ENCODE measurements at regions not wholly inside any gene's neighbourhood (a gene's known extent, or its start where the extent isn't known, plus 50 kb on each side); places are given as distances from the start of the nearest gene placed in this dataset.

DNA sequence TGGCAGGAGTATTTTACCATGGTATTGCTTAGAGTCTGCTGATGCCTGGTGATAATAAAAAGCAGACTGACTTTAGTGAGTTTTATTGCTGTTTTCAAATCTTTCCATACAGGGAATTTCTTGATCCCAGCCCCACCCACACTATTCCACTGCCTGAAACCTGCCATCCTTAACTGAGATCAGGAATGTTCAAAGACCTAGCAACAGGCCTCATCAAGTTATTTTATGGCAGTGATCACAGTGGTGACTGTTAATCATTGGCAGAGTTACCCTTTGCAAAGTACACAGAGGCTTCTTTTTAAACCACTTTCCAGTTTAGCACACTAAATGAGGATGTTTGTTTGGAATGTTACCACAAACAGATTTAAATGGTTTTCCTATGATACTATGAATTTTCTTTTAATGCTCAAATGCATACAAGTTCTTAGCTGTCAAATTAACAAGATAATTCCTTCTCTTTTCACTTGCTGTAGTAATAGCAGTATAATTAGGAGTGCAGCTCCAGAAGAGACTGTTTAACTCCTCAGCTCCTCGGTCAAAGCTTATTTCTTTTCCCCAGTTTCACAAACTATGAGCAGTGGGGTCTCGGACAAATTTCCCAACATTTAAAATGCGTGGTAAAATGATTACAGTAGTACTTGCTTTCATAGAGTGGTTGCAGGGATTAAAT lies 69.9 kb upstream of the USP25 start:
- Histone ChIP-seq H4K91ac (ENCODE audit: low read depth, low read length, poor library complexity) (no peak overlapping the region), H3K27me3 (ENCODE audit: control insufficient read depth in 3 of 3, insufficient read depth in 3 of 3, low read depth in 1 of 3, low read length in 3 of 3) (no peaks in the 10 kb centered on the region), H3K23ac (ENCODE audit: low read depth, low read length, poor library complexity) (no peak overlapping the region), H3K18ac (ENCODE audit: low read length) (no peak overlapping the region), H3K14ac (ENCODE audit: low read length) (no peak overlapping the region), H2AK5ac (ENCODE audit: low read depth, low read length) (no peak overlapping the region), H2BK120ac (ENCODE audit: low read depth, low read length) (no peak overlapping the region), H2AFZ (ENCODE audit: low read length) (no peak overlapping the region), H2BK12ac (ENCODE audit: low read length) (no peak overlapping the region), H3K27ac (replicated peaks; ENCODE audit: low read length) (no peak overlapping the region), H3K4me1 (ENCODE audit: control insufficient read depth in 2 of 2, insufficient read depth in 1 of 2, low read depth in 1 of 2, low read length in 2 of 2) (no peaks in the 10 kb centered on the region), H2BK15ac (ENCODE audit: low read length) (no peak overlapping the region), H3K36me3 (replicated peaks in 1 of 2; ENCODE audit: control insufficient read depth in 2 of 2, insufficient read depth in 2 of 2, low read length in 2 of 2) (no peaks in the 10 kb centered on the region), H3K4ac (ENCODE audit: low read length) (no peak overlapping the region), H3K9me3 (replicated peaks in 1 of 2; ENCODE audit: control insufficient read depth in 2 of 2, insufficient read depth in 1 of 2, low read depth in 1 of 2, low read length in 2 of 2) (no peaks in the 10 kb centered on the region), H3K4me3 (ENCODE audit: low read length in 2 of 2) (no peak overlapping the region), H4K8ac (ENCODE audit: low read depth, low read length) (no peak overlapping the region), H2BK5ac (ENCODE audit: low read length) (no peak overlapping the region), H3K9ac (ENCODE audit: low read depth, low read length, poor library complexity) (no peak overlapping the region), H3K79me1 (ENCODE audit: low read depth, low read length) (no peaks in the 10 kb centered on the region), H3K4me2 (ENCODE audit: insufficient read depth, low read length, poor library complexity, severe bottlenecking) (no peak overlapping the region)
- DNase-seq (ENCODE audit: low spot score): no peak
- WGBS, 2 donors (ENCODE audit: extremely low coverage in 2 of 2, insufficient read length in 2 of 2, insufficient replicate concordance in 1 of 2): no CpG with 5 or more reads among the region's 3 CpGs

DNA sequence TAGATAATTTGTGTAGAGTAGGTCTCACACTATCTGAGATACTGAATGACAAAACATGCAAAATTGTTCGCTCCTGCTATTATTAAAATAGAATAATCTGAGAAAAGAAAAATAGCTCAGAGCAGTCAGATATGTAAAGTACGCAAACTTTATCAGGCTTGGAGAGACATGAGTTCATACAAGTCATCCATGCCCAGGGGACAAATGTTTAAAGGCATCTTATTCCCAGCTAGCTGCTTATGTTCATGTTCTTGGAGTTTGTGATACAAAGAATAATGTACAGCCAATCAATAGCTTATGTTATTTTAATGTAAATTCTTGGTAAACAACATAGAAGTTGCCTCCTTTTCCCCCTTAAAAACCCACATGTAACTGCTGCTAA lies 69.4 kb upstream of the USP25 start:
- Histone ChIP-seq H3K4me2 (ENCODE audit: insufficient read depth, low read length, poor library complexity, severe bottlenecking) (no peak overlapping the region), H2AFZ (ENCODE audit: low read length) (no peak overlapping the region), H2BK12ac (ENCODE audit: low read length) (no peak overlapping the region), H3K14ac (ENCODE audit: low read length) (no peak overlapping the region), H3K9ac (ENCODE audit: low read depth, low read length, poor library complexity) (no peak overlapping the region), H3K23ac (ENCODE audit: low read depth, low read length, poor library complexity) (no peak overlapping the region), H2BK5ac (ENCODE audit: low read length) (no peak overlapping the region), H3K4ac (ENCODE audit: low read length) (no peak overlapping the region), H3K36me3 (replicated peaks in 1 of 2; ENCODE audit: control insufficient read depth in 2 of 2, insufficient read depth in 2 of 2, low read length in 2 of 2) (no peaks in the 10 kb centered on the region), H3K4me3 (ENCODE audit: low read length in 2 of 2) (no peak overlapping the region), H3K27me3 (ENCODE audit: control insufficient read depth in 3 of 3, insufficient read depth in 3 of 3, low read depth in 1 of 3, low read length in 3 of 3) (no peaks in the 10 kb centered on the region), H4K91ac (ENCODE audit: low read depth, low read length, poor library complexity) (no peak overlapping the region), H2AK5ac (ENCODE audit: low read depth, low read length) (no peak overlapping the region), H3K79me1 (ENCODE audit: low read depth, low read length) (no peaks in the 10 kb centered on the region), H3K9me3 (replicated peaks in 1 of 2; ENCODE audit: control insufficient read depth in 2 of 2, insufficient read depth in 1 of 2, low read depth in 1 of 2, low read length in 2 of 2) (no peaks in the 10 kb centered on the region), H3K4me1 (ENCODE audit: control insufficient read depth in 2 of 2, insufficient read depth in 1 of 2, low read depth in 1 of 2, low read length in 2 of 2) (no peaks in the 10 kb centered on the region), H4K8ac (ENCODE audit: low read depth, low read length) (no peak overlapping the region), H3K18ac (ENCODE audit: low read length) (no peak overlapping the region), H2BK15ac (ENCODE audit: low read length) (no peak overlapping the region), H3K27ac (replicated peaks; ENCODE audit: low read length) (no peak overlapping the region), H2BK120ac (ENCODE audit: low read depth, low read length) (no peak overlapping the region)
- DNase-seq (ENCODE audit: low spot score): no peak
- no CpG with 5 or more reads among the region's 2 CpGs for WGBS, 2 donors (ENCODE audit: extremely low coverage in 2 of 2, insufficient read length in 2 of 2, insufficient replicate concordance in 1 of 2)

DNA sequence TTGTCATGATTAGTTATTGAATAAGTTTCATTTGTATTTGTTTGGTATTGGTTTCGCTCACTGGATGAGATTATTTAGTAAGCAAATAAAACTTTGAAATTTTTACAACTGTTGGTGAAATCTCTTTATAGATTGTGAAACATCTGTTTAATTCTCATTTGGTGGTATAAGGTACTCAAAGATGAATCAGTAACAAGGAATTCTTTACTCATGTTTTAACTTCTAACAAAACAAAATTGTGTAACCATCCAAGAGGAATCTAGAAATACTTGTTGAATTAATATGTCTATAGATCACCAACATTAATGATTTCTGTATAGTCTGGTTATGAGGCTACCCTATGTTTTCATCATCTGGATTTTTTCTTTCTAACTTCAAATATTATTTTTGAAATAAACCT lies 62.8 kb upstream of the USP25 start:
- Histone ChIP-seq H3K4ac (ENCODE audit: low read length) (no peak overlapping the region), H2BK5ac (ENCODE audit: low read length) (no peak overlapping the region), H3K23ac (ENCODE audit: low read depth, low read length, poor library complexity) (no peak overlapping the region), H2AK5ac (ENCODE audit: low read depth, low read length) (no peak overlapping the region), H3K9me3 (replicated peaks in 1 of 2; ENCODE audit: control insufficient read depth in 2 of 2, insufficient read depth in 1 of 2, low read depth in 1 of 2, low read length in 2 of 2) (no peaks in the 10 kb centered on the region), H3K4me2 (ENCODE audit: insufficient read depth, low read length, poor library complexity, severe bottlenecking) (no peak overlapping the region), H2BK15ac (ENCODE audit: low read length) (no peak overlapping the region), H3K14ac (ENCODE audit: low read length) (no peak overlapping the region), H2BK120ac (ENCODE audit: low read depth, low read length) (no peak overlapping the region), H2BK12ac (ENCODE audit: low read length) (no peak overlapping the region), H3K27ac (replicated peaks; ENCODE audit: low read length) (no peak overlapping the region), H4K91ac (ENCODE audit: low read depth, low read length, poor library complexity) (no peak overlapping the region), H3K36me3 (replicated peaks in 1 of 2; ENCODE audit: control insufficient read depth in 2 of 2, insufficient read depth in 2 of 2, low read length in 2 of 2) (no peaks in the 10 kb centered on the region), H3K4me1 (ENCODE audit: control insufficient read depth in 2 of 2, insufficient read depth in 1 of 2, low read depth in 1 of 2, low read length in 2 of 2) (no peaks in the 10 kb centered on the region), H3K27me3 (ENCODE audit: control insufficient read depth in 3 of 3, insufficient read depth in 3 of 3, low read depth in 1 of 3, low read length in 3 of 3) (no peaks in the 10 kb centered on the region), H3K4me3 (ENCODE audit: low read length in 2 of 2) (no peak overlapping the region), H3K9ac (ENCODE audit: low read depth, low read length, poor library complexity) (no peak overlapping the region), H4K8ac (ENCODE audit: low read depth, low read length) (no peak overlapping the region), H3K79me1 (ENCODE audit: low read depth, low read length) (no peaks in the 10 kb centered on the region), H2AFZ (ENCODE audit: low read length) (no peak overlapping the region), H3K18ac (ENCODE audit: low read length) (no peak overlapping the region)
- no CpG with 5 or more reads among the region's 1 CpG for WGBS, 2 donors (ENCODE audit: extremely low coverage in 2 of 2, insufficient read length in 2 of 2, insufficient replicate concordance in 1 of 2)
- DNase-seq (ENCODE audit: low spot score): no peak

DNA sequence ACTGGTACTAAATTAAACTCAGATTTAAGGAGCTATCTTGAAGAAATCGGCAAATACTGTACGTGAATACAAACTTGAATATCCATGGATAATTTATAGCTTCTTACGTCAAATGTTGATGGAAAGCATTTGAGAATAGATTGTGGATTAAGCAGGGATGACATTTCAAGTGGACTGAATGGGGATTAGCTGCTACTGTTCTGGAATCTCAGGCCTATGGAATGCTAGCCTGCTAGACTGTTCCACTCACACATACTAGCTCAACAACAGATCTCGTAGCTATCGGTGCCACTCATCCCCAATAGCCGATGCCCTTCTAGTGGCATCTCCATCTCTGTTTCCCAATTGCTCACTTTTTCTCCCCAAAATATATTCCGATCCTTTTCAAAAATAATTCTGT lies 62.0 kb upstream of the USP25 start:
- no peak overlapping the region for H3K23ac ChIP-seq (ENCODE audit: low read depth, low read length, poor library complexity)
- no peak overlapping the region for H2BK120ac ChIP-seq (ENCODE audit: low read depth, low read length)
- no peak overlapping the region for H3K14ac ChIP-seq (ENCODE audit: low read length)
- 100% methylated on average over 1 of the region's 7 CpGs; no CpG with 5 or more reads in 1 of the 2 donors for WGBS, 2 donors (ENCODE audit: extremely low coverage in 2 of 2, insufficient read length in 2 of 2, insufficient replicate concordance in 1 of 2)
- H3K9me3 ChIP-seq (replicated peaks in 1 of 2; ENCODE audit: control insufficient read depth in 2 of 2, insufficient read depth in 1 of 2, low read depth in 1 of 2, low read length in 2 of 2): no peaks in the 10 kb centered on the region
- no peaks in the 10 kb centered on the region for H3K27me3 ChIP-seq (ENCODE audit: control insufficient read depth in 3 of 3, insufficient read depth in 3 of 3, low read depth in 1 of 3, low read length in 3 of 3)
- H2BK12ac ChIP-seq (ENCODE audit: low read length): no peak overlapping the region
- no peak overlapping the region for H3K4me3 ChIP-seq (ENCODE audit: low read length in 2 of 2)
- H3K79me1 ChIP-seq (ENCODE audit: low read depth, low read length): no peaks in the 10 kb centered on the region
- H3K9ac ChIP-seq (ENCODE audit: low read depth, low read length, poor library complexity): no peak overlapping the region
- no peak overlapping the region for H3K18ac ChIP-seq (ENCODE audit: low read length)
- H3K27ac ChIP-seq (replicated peaks; ENCODE audit: low read length): no peak overlapping the region
- H2BK5ac ChIP-seq (ENCODE audit: low read length): no peak overlapping the region
- H3K4me1 ChIP-seq (ENCODE audit: control insufficient read depth in 2 of 2, insufficient read depth in 1 of 2, low read depth in 1 of 2, low read length in 2 of 2): no peaks in the 10 kb centered on the region
- DNase-seq (ENCODE audit: low spot score): peak; percentile 3
- no peaks in the 10 kb centered on the region for H3K36me3 ChIP-seq (replicated peaks in 1 of 2; ENCODE audit: control insufficient read depth in 2 of 2, insufficient read depth in 2 of 2, low read length in 2 of 2)
- H2AFZ ChIP-seq (ENCODE audit: low read length): no peak overlapping the region
- H4K8ac ChIP-seq (ENCODE audit: low read depth, low read length): no peak overlapping the region
- H4K91ac ChIP-seq (ENCODE audit: low read depth, low read length, poor library complexity): no peak overlapping the region
- no peak overlapping the region for H3K4me2 ChIP-seq (ENCODE audit: insufficient read depth, low read length, poor library complexity, severe bottlenecking)
- no peak overlapping the region for H3K4ac ChIP-seq (ENCODE audit: low read length)
- H2AK5ac ChIP-seq (ENCODE audit: low read depth, low read length): no peak overlapping the region
- no peak overlapping the region for H2BK15ac ChIP-seq (ENCODE audit: low read length)
